Testis (tissue), 2 donors: ENCODE measurements at regions not wholly inside any gene's neighbourhood (a gene's known extent, or its start where the extent isn't known, plus 50 kb on each side); places are given as distances from the start of the nearest gene placed in this dataset.
"Not testable (repeated sequence)": the region's sequence is repeated elsewhere in the genome, so short reads cannot be mapped to it uniquely, and the experiment has no call there.

Experiments used
- DNase-seq: peaks from one replicate; pipeline ENCODE4 v3.0.0-alpha.2; 2019
- H3K27ac ChIP-seq, 2 donors: fragments of 200-600 bp; sonication (generic); one replicate each; pipeline ENCODE4 v1.5.1; 2019
- H3K27me3 ChIP-seq: fragments of 200-600 bp; sonication (generic); one replicate; pipeline ENCODE4 v1.5.1; 2019
- H3K36me3 ChIP-seq: fragments of 200-600 bp; sonication (generic); one replicate; pipeline ENCODE4 v1.5.1; 2017; ENCODE audit warnings: low read depth; ENCODE audit errors: missing control alignments
- H3K4me1 ChIP-seq: fragments of 200-600 bp; sonication (generic); one replicate; pipeline ENCODE4 v1.5.1; 2019
- H3K4me3 ChIP-seq, 2 donors: fragments of 200-600 bp; sonication (generic); one replicate each; pipeline ENCODE4 v1.5.1; 2017 to 2019
- H3K9me3 ChIP-seq: fragments of 200-600 bp; sonication (generic); one replicate; pipeline ENCODE4 v1.5.1; 2017
- CTCF ChIP-seq, 3 experiments: fragments of 450-650 bp in 2 of 3; fragments of 200-600 bp in 1 of 3; sonication (generic) in 1 of 3; IDR thresholded peaks; one replicate each; pipeline ENCODE4 v1.5.1; 2016 to 2019; ENCODE audit warnings: antibody characterized with exemption in 3 of 3, mild to moderate bottlenecking in 2 of 3, moderate library complexity in 1 of 3
- POLR2A ChIP-seq: fragments of 450-650 bp; IDR thresholded peaks from one replicate; pipeline ENCODE4 v1.6.1; 2017; ENCODE audit warnings: antibody characterized with exemption, mild to moderate bottlenecking, moderate library complexity
- WGBS, 2 donors: methylation state at CpG; one replicate each; pipeline ENCODE4 v1.1.5; 2018; 5-methylcytosine and 5-hydroxymethylcytosine counted together
- intact Hi-C: fragments of 100-400 bp; cut with DNase I; formaldehyde crosslinking; loops from one replicate; pipeline ENCODE4 v1.15.1; 2023; ENCODE audit warnings: low total_unique reads

- Histone ChIP-seq H3K27ac (no peak overlapping the region), H3K36me3 (no peaks in the 10 kb centered on the region), H3K4me1 (no peaks in the 10 kb centered on the region), H3K27me3 (no peaks in the 10 kb centered on the region), H3K4me3 (no peak overlapping the region), H3K9me3 (no peaks in the 10 kb centered on the region)
- no peak for DNase-seq
- TF ChIP-seq POLR2A (no peak), CTCF (IDR thresholded peaks at IDR 0.05) (no peak)
- intact Hi-C loops = no loop called here
- WGBS, 2 donors = 84 to 90% methylated on average over 2 of the region's 2 CpGs
Measured at GRCh38 chr9:106102821-106103220, 408.5 kb downstream of the TMEM38B start.

- no peak for DNase-seq
- Histone ChIP-seq H3K27me3 (no peaks in the 10 kb centered on the region), H3K9me3 (no peaks in the 10 kb centered on the region), H3K4me1 (no peaks in the 10 kb centered on the region), H3K27ac (no peak overlapping the region), H3K36me3 (no peaks in the 10 kb centered on the region), H3K4me3 (no peak overlapping the region)
- TF ChIP-seq CTCF (IDR thresholded peaks at IDR 0.05) = no peak
- no peak for TF ChIP-seq POLR2A
- intact Hi-C loops = no loop called here
Measured at GRCh38 chr9:106104887-106105286, 410.5 kb downstream of the TMEM38B start.

GRCh38 chr9:106106396-106106795 lies 412.1 kb downstream of the TMEM38B start:
- H3K27me3 ChIP-seq = no peaks in the 10 kb centered on the region
- no peak for DNase-seq
- WGBS, 2 donors = 80 to 83% methylated on average over 3 of the region's 3 CpGs
- no peaks in the 10 kb centered on the region for H3K4me1 ChIP-seq
- intact Hi-C loops = no loop called here
- H3K27ac ChIP-seq = no peak overlapping the region
- H3K9me3 ChIP-seq = no peaks in the 10 kb centered on the region
- TF ChIP-seq CTCF (IDR thresholded peaks at IDR 0.05) (no peak), POLR2A (no peak)
- H3K4me3 ChIP-seq = no peak overlapping the region
- H3K36me3 ChIP-seq = no peaks in the 10 kb centered on the region

- no peaks in the 10 kb centered on the region for H3K27me3 ChIP-seq
- TF ChIP-seq CTCF (IDR thresholded peaks at IDR 0.05) (no peak), POLR2A (no peak)
- no peaks in the 10 kb centered on the region for H3K36me3 ChIP-seq
- H3K27ac ChIP-seq = no peak overlapping the region
- 41 to 45% methylated on average over 2 of the region's 2 CpGs for WGBS, 2 donors
- H3K4me3 ChIP-seq = no peak overlapping the region
- intact Hi-C loops = no loop called here
- DNase-seq = no peak
- H3K9me3 ChIP-seq = no peaks in the 10 kb centered on the region
- H3K4me1 ChIP-seq = no peaks in the 10 kb centered on the region
Measured at GRCh38 chr9:106107716-106108115, 413.4 kb downstream of the TMEM38B start.

GRCh38 chr9:106109706-106110105 lies 415.4 kb downstream of the TMEM38B start:
- H3K4me3 ChIP-seq, intact Hi-C loops, DNase-seq, H3K36me3 ChIP-seq, H3K27ac ChIP-seq, H3K9me3 ChIP-seq, H3K27me3 ChIP-seq, H3K4me1 ChIP-seq: not testable (repeated sequence)
- 91 to 95% methylated on average over 3 of the region's 3 CpGs for WGBS, 2 donors
